ENCODE measurements at regions not wholly inside any gene's neighbourhood (a gene's known extent, or its start where the extent isn't known, plus 50 kb on each side); places are given as distances from the start of the nearest gene placed in this dataset.

GRCh38 chr9:107141967-107142366 is 141.1 kb upstream of the RAD23B start:
- DNase-seq (ENCODE audit: low read depth, low spot score), result peak; percentile 19
- no peak overlapping the region for H3K4me3 ChIP-seq (ENCODE audit: low read depth, low read length)
- in situ Hi-C loops (cut with HindIII; ENCODE audit: low sequenced_read_pairs), result no loop called here
- peak; percentile 55 for TF ChIP-seq CTCF (IDR thresholded peaks at IDR 0.05; ENCODE audit: low read depth, low read length)

GRCh38 chr9:107142430-107142829 is 140.6 kb upstream of the RAD23B start:
- no peak for DNase-seq (ENCODE audit: low read depth, low spot score)
- in situ Hi-C loops (cut with HindIII; ENCODE audit: low sequenced_read_pairs), result no loop called here
- TF ChIP-seq CTCF (IDR thresholded peaks at IDR 0.05; ENCODE audit: low read depth, low read length), result no peak
- no peak overlapping the region for H3K4me3 ChIP-seq (ENCODE audit: low read depth, low read length)

- DNase-seq (ENCODE audit: low read depth, low spot score), result peak; percentile 19
- no peak for TF ChIP-seq CTCF (IDR thresholded peaks at IDR 0.05; ENCODE audit: low read depth, low read length)
- H3K4me3 ChIP-seq (ENCODE audit: low read depth, low read length), result no peak overlapping the region
- in situ Hi-C loops (cut with HindIII; ENCODE audit: low sequenced_read_pairs), result no loop called here
Measured at GRCh38 chr9:107142896-107143603, 140.0 kb upstream of the RAD23B start.

GRCh38 chr9:107144475-107144874 is 138.6 kb upstream of the RAD23B start:
- in situ Hi-C loops (cut with HindIII; ENCODE audit: low sequenced_read_pairs), result no loop called here
- no peak overlapping the region for H3K4me3 ChIP-seq (ENCODE audit: low read depth, low read length)
- no peak for TF ChIP-seq CTCF (IDR thresholded peaks at IDR 0.05; ENCODE audit: low read depth, low read length)
- no peak for DNase-seq (ENCODE audit: low read depth, low spot score)

GRCh38 chr9:107147134-107147533 is 135.9 kb upstream of the RAD23B start:
- TF ChIP-seq CTCF (IDR thresholded peaks at IDR 0.05; ENCODE audit: low read depth, low read length), result no peak
- no peak overlapping the region for H3K4me3 ChIP-seq (ENCODE audit: low read depth, low read length)
- no peak for DNase-seq (ENCODE audit: low read depth, low spot score)
- in situ Hi-C loops (cut with HindIII; ENCODE audit: low sequenced_read_pairs), result no loop called here

GRCh38 chr9:107148216-107148615 is 134.9 kb upstream of the RAD23B start:
- no peak for TF ChIP-seq CTCF (IDR thresholded peaks at IDR 0.05; ENCODE audit: low read depth, low read length)
- H3K4me3 ChIP-seq (ENCODE audit: low read depth, low read length), result no peak overlapping the region
- in situ Hi-C loops (cut with HindIII; ENCODE audit: low sequenced_read_pairs), result no loop called here
- no peak for DNase-seq (ENCODE audit: low read depth, low spot score)
